ENCODE measurements at regions not wholly inside any gene's neighbourhood (a gene's known extent, or its start where the extent isn't known, plus 50 kb on each side); places are given as distances from the start of the nearest gene placed in this dataset.

- TF ChIP-seq, protein P1, sequence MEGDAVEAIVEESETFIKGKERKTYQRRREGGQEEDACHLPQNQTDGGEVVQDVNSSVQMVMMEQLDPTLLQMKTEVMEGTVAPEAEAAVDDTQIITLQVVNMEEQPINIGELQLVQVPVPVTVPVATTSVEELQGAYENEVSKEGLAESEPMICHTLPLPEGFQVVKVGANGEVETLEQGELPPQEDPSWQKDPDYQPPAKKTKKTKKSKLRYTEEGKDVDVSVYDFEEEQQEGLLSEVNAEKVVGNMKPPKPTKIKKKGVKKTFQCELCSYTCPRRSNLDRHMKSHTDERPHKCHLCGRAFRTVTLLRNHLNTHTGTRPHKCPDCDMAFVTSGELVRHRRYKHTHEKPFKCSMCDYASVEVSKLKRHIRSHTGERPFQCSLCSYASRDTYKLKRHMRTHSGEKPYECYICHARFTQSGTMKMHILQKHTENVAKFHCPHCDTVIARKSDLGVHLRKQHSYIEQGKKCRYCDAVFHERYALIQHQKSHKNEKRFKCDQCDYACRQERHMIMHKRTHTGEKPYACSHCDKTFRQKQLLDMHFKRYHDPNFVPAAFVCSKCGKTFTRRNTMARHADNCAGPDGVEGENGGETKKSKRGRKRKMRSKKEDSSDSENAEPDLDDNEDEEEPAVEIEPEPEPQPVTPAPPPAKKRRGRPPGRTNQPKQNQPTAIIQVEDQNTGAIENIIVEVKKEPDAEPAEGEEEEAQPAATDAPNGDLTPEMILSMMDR (conservative IDR thresholded peaks at IDR 0.05 in 1 of 2, IDR thresholded peaks at IDR 0.05 in 1 of 2; ENCODE audit: low read depth in 1 of 2, low read length in 2 of 2), result no peak
- no peak for TF ChIP-seq EZH2 (IDR thresholded peaks at IDR 0.05; ENCODE audit: low read length, missing control alignments)
Observed at GRCh38 chr10:6339891-6340290, 137.2 kb downstream of the PFKFB3 start.
